ENCODE measurements at regions not wholly inside any gene's neighbourhood (a gene's known extent, or its start where the extent isn't known, plus 50 kb on each side); places are given as distances from the start of the nearest gene placed in this dataset.
"Not testable (repeated sequence)": the region's sequence is repeated elsewhere in the genome, so short reads cannot be mapped to it uniquely, and the experiment has no call there.

- FAIRE-seq (no peak), DNase-seq (ENCODE audit: insufficient read length, low spot score) (no peak)
- no peak for TF ChIP-seq CTCF (IDR thresholded peaks at IDR 0.05; ENCODE audit: insufficient read depth, missing control alignments)
Measured at GRCh38 chr3:191119415-191120295, 79.4 kb upstream of the OSTN start.

DNA sequence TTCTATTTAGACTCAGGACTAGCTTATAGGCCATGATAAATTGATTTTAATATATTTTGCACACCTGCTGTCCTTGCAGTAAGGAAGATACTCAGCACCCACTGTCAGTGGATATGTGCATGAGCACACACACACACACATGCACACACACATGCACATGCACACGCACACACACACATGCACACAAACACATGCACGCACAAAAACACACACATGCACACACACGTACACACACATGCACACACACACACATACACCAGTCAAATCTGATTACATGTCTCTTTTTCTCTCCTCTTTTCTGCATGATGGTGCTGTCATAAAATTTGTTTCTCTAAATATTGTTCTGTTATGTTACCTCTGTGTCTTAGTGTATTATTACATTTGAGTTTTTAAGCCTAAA, 87.3 kb upstream of the OSTN start:
- no peak for TF ChIP-seq CTCF (IDR thresholded peaks at IDR 0.05; ENCODE audit: insufficient read depth, missing control alignments)
- FAIRE-seq (no peak), DNase-seq (ENCODE audit: insufficient read length, low spot score) (no peak)

DNA sequence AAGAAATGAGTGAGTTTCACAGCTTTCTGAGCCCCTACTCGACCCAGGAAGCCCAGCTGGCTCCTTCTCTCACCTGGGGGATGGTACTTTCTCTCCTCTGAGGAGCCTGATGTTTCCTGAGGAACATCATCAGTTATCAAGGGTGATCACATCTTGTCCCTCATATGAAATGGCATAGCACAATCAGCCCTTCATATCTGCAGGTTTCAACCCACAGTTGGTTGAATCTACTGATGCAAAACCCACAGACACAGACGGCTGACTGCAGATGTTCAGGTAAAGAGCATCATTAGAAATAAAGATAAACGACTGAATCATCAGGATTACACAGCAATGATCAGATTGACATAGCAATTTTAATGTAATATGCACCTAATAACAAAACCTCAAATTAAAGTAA, 93.6 kb upstream of the OSTN start:
- no peak for FAIRE-seq
- DNase-seq (ENCODE audit: insufficient read length, low spot score): no peak

DNA sequence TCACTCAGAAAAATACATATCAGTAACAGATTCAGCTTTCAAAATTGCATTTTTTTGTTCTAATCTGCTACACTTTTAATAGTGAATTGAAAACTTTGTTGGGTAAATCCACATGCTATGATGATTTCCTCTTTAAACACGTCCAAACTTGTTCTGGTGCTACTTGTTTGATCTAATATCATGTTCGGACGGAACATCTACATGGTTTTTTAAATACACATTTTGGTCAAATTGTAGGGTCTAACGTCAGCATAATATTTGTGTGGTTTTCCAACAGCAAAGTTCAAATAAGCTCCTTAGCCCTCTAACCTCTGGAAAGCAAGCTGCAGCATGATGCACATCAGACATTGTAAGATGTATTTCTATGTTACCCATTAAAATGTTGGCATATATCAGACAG, 98.5 kb upstream of the OSTN start:
- no peak for FAIRE-seq
- TF ChIP-seq CTCF (IDR thresholded peaks at IDR 0.05; ENCODE audit: insufficient read depth, missing control alignments): no peak
- no peak for DNase-seq (ENCODE audit: insufficient read length, low spot score)

More for the DNA sequence above, 93.6 kb upstream of the OSTN start:
- TF ChIP-seq CTCF (IDR thresholded peaks at IDR 0.05; ENCODE audit: insufficient read depth, missing control alignments): no peak

DNA sequence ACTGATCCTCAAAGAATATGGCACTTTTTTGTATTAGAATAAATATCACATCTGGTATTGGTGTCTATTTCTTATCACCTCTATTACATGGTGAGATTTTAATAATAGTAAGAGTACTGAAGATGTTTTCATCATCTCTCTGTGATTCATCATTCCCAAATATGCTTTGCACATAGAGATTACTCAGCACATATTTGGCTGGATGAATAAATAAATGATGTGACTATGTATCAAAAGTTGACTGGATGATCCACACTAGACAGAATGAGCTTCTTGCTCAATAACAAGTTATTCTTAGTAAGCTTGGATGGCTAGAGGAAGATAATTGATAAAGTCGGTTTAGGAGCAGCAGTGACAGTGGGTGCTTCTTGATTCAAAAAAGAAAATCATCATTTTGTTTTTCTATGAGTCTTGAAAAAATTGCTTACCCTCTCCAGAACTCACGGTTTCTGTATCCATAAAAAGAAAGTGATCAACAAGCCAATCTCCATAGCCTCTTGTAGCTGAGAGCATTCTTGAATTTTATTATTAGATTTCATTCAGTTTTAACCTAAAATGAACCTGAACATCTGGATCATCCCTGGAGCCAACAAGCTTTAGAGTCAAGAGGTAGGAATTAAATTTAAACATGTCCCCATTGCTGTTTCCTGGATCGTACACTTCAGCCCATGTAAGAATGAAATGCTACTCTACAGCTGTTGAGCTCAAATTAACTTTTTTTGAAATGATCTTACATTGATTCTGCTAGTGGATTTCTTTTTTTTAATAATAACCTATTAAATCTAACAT, 104.8 kb upstream of the OSTN start:
- TF ChIP-seq CTCF (IDR thresholded peaks at IDR 0.05; ENCODE audit: insufficient read depth, missing control alignments): no peak
- no peak for DNase-seq (ENCODE audit: insufficient read length, low spot score)
- no peak for FAIRE-seq

- FAIRE-seq (no peak), DNase-seq (ENCODE audit: insufficient read length, low spot score) (no peak)
- TF ChIP-seq CTCF (IDR thresholded peaks at IDR 0.05; ENCODE audit: insufficient read depth, missing control alignments): no peak
Measured at GRCh38 chr3:191087391-191087790, 111.7 kb upstream of the OSTN start.

GRCh38 chr3:191085091-191085490, 114.0 kb upstream of the OSTN start:
- no peak for TF ChIP-seq CTCF (IDR thresholded peaks at IDR 0.05; ENCODE audit: insufficient read depth, missing control alignments)
- FAIRE-seq (no peak), DNase-seq (ENCODE audit: insufficient read length, low spot score) (no peak)

DNA sequence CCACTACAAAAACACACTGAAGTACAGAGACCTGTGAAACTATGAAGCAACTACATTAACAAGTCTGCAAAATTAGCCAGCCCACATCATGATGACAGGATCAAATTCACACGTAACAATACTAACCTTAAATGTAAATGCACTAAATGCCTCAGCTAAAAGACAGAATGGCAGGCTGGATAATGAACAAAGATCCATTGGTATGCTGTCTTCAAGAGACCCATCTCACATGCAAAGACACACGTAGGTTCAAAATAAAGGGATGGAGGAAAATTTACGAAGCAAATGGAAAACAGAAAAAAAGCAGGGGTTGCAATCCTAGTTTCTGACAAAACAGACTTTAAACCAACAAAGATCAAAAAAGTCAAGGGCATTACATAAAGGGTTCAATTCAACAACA, 120.1 kb upstream of the OSTN start:
- FAIRE-seq: not testable (repeated sequence)

More for the DNA sequence above, 120.1 kb upstream of the OSTN start:
- DNase-seq (ENCODE audit: insufficient read length, low spot score): not testable (repeated sequence)
